ENCODE measurements at regions not wholly inside any gene's neighbourhood (a gene's known extent, or its start where the extent isn't known, plus 50 kb on each side); places are given as distances from the start of the nearest gene placed in this dataset.

DNA sequence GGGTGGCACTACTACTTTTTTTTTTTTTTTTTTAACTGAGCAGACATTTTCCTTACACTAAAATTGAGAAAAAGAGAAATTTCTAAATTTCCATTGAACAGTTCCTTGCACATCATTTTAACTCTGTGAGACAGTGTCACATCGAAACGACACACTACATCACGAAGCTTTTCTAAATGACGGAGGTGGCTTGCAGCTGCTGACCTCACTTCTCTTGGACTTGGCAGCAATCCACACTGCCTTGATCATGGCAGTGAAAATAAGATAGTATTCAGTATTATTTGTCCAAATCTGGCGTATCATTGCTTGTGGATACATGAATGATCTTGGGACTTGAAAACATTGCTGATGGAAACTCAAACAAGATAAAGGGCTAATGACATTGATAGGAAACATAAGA, 80.3 kb upstream of the CYYR1 start:
- DNase-seq (ENCODE audit: low read depth): no peak

DNA sequence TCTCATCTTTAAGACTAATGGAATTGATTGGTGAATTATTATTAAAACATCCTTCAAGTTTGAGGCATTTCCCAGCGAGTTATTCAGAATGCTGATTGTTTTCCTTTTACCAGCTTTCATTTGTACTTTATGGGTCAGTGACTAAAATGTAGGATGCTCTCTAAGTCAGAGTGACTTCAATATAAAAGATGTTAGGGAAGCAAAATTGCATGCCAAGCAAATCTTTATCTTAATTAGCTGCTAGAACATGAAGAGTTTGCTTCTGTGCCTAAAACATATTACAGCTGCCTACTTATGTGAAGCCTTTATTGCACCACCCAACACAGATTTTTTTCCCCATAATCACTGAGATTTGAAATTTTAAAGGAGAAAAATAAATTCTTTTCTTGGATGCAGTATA, 79.8 kb upstream of the CYYR1 start:
- DNase-seq (ENCODE audit: low read depth): no peak

DNA sequence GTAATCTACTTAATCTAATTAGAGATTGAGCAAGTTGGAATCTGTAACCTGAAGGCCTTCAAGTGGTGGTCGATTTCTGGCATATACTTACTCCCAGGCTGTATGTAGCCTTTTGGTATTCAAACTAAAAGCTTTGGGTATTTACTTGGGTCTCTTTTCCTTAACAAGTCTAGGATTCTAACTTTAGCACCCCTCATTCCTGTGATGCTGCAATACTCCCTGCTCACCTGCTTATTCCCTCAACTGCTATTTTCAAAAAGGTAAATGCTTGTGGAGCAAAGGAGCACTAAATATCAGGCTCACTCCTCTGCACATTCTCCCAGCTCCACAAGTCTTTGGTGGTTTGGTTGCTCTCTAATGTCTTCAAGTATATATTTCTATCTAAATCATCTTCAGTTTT, 68.0 kb upstream of the CYYR1 start:
- no peak for DNase-seq (ENCODE audit: low read depth)

DNA sequence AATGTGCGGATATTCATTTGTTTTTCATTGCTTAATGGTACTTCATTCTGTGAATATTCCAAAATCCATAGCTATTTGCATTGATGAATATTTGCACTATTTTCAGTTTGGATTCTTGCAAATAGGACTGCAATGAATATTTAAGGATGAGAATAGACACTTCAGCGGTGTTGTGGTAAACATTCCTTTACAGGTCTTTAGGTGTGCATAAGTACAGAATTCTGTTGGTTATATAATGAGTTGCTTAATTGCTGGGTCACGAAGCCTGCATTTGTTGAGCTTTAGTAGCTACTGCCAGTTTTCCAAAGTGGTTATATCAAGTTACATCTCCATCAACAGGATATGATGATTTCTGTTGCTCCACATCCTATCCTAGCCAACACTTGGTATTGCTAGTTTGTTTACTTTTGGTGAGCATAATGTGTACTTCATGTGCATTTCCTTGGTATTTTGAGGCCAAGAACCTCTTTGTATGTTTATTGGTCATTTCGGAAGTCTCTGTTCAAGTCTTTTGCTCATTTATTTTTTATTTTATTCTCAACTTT, 64.2 kb upstream of the CYYR1 start:
- no peak for DNase-seq (ENCODE audit: low read depth)

DNA sequence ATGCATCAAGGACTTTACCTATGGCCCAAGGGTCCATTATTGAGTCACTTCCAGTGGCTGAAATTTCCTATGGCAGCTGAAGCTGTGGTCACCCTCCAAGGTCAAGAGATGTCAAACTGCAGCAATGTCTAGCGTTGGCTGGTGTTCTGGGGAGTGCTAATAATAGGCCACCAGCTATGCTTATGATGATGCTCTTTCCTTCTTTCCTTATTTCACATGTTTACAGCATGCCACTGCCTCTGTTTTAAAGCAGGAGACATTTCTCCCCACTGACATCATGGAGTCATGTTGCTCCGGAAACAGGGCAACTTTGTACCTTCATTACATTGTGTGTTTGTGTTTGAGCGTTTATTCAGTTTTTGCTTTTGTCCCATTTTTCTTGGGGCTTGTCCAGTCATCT, 62.6 kb upstream of the CYYR1 start:
- no peak for DNase-seq (ENCODE audit: low read depth)

DNA sequence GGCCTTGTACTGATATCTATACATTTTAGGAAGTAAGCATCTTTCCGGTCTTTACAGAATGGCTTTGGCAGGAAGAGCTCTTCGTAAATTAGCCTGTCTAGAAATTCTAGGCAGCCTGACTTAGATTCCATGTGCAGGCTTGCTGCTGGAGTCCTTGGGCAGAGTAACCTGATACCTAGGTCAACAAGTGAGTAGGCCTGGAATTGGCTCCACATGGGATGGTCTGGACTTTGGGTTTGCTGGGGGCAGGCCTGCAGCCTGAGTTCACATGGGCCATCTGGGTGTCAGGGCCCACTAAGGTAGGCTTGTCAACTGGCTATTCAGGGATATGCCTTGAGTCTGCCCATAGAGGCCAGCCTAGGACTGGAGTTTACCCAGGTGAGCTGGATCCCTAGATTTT, 59.6 kb upstream of the CYYR1 start:
- DNase-seq (ENCODE audit: low read depth): no peak

DNA sequence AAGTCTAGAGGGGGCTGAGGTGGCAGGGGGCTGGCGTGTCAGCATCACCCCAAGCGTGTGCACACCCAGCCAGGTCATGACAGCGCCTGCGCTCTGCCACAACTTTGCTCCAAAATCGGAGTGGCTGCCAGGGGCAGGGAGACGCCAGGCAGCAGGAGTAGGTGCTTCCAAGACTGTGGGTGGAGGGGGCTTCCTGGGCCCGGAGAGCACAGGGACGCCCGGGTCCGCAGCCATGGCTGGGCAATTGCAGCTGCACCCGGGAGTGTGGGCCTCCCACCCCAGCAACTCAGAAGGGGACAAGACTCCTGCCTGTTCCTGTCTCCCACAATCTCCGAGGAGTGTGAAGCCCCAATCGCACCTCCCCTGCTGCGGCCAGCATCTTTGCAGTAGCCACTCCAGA, 53.1 kb upstream of the CYYR1 start:
- DNase-seq (ENCODE audit: low read depth): no peak

DNA sequence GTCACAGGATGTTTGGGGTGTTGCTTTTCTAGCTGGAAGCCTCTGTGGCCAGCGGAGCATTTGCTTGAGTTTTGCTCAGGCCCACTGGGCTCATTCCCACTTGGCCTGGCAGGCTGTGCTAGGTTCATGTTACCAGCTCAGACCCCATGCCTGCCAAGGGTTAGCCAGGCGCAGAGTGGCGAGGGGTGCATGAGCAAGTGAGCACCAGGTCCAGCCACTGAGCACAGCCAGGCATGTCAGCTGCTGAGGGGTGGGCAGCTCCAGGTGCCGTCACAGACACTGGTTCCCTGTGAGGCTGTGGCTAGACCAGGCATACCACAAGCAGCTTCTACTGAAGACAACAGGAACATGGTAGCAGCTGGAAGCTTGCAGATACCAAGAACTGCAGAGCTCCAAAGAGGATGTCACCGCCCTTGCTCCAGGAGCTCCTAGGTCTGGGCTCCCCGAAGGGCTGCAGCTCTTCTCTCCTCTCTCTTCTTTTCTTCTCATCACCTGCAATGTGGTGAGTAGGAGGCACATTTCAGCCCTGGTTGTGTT, 52.0 kb upstream of the CYYR1 start:
- DNase-seq (ENCODE audit: low read depth): no peak
